GM21423 (cell line): ENCODE measurements at regions not wholly inside any gene's neighbourhood (a gene's known extent, or its start where the extent isn't known, plus 50 kb on each side); places are given as distances from the start of the nearest gene placed in this dataset.

ENCODE experiments used
- ATAC-seq: cut with Tn5 transposase; IDR thresholded peaks from one replicate; pipeline ENCODE4 v1.9.1; 2021; ENCODE audit warnings: mild to moderate bottlenecking, moderate library complexity; ENCODE audit not compliant: unreplicated experiment

DNA sequence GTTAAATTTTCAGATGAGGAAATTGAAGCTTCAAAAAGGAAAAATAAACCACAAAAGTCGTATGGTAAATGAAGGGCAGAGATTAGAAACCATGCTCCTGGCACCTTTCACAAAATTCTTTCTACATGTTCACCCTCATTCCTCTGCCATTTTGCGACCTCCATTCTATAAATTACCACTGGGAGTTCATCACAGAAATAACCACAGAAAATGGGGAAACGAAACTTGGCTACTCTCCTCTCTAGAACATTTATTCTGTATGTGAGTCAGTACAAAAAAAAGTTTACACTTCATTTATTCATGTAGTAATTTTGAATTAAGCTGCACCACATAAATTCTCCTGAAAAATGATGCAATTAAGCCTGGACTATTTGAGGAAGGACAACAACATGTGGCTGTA lies 320.9 kb upstream of the C1orf87 start:
- ATAC-seq: no peak

DNA sequence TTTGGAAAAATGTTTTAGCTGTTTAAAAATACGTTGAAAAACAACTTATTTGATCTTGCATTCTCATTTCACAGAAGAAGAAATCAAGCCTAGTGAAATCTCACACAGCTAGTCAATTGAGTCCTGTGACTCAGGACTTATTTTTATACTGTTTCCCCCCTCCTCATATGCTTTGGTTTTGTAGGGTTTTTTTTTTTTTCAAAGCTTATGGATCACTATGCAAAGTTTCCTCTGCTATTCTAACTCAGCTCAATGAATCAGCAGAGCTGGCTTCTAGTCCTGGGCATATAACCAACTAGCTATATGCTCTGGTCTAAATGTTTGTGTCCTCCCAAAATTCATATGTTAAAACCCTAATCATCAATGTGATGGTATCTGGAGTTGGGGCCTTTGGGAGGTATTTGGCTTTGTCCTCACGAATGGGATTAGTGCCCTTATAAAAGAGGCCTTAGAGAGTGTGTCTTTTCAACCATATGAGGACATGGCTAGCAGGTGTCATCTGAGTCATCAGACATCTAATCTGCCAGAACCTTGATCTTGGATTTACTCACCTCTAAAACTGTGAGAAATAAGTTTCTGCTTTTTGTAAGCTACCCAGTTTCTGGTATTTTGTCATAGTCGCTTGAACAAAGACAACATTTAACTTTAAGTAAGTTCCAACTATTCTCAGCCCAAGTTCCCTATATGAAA lies 317.2 kb upstream of the C1orf87 start:
- ATAC-seq: peak; percentile 55

DNA sequence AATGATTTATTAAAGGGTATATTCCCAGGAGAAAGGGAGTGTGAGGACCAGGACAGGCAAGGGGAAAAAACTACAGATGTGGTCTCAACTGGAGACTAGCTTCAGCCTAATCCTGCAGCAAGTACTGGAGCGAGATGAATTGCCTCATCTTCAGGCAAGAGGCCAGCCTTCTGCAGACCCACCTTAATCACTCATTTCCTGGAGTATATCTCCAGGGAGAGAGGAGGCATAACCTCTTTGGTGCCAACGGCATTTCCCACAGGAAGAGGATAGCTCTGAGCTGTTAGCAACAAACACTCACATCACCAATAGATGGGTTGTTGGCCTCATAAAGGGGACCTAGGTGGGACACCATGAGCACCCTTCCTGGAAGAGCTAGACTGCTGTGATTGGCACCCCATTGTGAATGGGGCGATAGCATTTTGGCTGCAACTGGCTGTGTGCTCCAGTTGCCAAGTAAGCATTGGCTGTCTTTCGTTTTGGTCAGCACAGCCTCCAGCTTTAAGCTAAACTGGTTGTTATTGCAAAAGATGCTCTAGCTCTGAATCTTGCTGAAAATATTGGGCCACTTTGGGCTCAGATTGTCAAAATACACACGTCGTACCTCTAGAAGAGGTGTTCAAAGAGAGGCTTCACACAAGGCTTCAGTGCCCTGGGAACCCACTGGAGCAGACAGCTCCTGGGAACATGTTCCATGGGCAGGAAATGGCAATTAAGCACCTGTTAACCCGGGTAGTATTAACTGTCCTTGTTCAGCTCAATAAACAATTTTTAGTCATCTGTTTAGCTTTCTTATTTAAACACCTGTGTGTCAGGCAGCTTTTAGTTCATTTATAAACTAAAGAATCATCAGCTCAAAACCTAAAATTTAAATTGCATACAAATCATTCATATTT lies 314.8 kb upstream of the C1orf87 start:
- no peak for ATAC-seq

DNA sequence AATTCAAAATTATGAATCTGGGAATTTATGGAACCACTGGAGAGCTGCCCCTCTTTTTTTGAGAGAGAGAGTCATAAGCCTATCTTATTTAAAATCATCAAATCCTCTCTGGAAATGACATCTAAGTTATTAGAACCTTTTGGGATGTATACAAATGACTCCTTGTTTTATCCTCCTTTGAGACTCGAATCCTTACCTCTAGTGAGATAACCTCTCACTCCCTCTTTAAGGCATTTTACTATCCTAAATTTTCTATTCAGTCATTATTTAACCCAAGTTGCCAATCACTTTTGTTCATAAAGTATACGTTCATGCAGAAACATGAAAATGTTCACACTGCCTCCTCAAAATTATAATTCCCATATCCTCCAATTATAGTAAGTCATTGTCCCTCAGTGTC lies 313.6 kb upstream of the C1orf87 start:
- ATAC-seq: no peak

DNA sequence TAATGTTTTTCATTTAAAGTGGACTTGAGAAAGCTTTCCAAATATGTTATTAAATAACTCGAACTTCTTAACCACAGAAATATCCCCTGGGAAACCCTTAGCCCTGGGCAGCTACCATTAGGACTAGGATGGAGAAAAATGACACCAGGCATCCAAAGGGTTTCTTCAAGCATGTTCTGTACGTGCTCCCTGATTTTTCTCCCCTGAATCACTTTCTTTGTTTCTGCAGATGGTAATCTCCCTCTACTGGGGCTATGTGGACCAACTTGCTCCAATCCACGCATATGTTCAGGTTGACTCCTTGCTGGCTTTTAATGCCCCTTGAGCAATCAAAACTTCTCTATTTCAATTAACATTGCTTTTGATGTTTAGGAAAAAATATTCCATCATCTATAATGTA lies 312.7 kb upstream of the C1orf87 start:
- ATAC-seq: no peak

DNA sequence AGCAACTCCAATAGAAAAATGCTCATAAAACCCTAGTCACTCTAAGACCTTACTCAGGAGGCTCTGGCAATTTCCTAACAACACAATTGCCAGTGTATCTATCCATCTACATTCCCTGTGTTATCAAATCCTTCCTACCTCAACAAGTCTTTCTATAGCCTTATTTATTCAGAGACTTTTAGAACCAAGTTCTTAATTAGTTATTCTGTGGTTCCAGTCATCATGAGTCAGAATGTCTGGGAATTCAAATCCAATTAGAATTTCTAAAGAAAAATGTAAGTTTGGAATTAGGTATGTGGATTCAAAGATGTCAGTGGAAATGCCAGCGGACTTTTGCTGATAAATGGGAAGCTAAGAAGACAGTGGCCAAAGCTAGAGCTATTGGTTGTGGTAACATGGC lies 302.6 kb upstream of the C1orf87 start:
- no peak for ATAC-seq

DNA sequence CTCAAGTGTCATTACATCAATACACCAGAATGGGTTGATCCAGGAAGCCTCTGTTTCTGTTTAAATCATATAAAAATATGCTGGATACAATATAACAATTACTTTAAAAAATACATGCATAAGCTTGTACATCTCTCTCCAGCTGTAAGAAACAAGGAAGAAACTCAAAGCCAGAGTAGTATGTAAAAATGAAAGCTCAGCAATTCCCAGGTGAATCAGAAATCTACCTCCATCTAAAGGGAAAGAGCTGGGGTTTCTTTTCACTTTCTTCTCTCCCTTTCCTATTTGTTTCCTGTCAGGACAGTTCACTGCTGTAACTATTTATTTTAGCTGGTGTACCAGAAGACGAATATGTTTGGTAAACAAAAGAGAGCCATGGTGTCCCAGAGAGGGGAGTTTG lies 301.0 kb upstream of the C1orf87 start:
- no peak for ATAC-seq

DNA sequence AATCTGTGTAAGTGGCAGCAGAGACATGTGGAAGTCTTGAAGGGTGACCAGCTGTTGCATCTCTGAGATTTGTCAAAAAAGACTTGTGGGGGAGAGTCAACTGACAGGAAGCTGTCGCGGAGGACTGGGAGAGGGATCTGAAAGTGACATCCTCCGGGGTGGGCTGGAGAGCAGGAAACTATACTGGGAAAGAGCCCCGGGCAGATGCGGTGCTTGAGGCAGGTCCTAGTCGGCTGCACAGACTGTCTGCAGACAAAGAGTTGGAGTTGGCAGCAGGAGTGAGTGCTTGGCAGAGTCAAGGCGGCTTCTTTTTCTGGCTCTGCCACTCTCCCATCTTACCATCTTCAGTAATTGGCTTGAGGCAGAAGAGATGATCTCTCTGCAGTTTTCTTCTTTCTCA lies 294.0 kb upstream of the C1orf87 start:
- no peak for ATAC-seq

DNA sequence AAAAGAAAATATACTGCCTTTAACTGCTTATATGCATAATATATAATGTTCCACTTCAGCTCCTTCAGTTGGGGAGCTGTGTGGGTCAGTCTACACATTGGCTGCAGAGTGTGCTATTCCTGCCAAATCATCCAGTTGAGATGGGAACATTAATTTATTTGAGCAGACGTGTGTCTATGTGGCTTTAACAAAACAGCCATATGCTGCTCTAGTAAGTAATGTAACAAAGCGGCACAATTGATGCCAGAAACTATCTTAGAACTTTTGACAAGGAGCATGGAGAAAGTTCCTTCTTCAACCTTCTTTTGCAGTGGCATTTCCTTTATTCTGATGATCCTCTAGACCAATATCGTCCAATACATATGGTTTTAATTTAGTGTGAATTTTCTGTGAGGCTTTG lies 285.9 kb upstream of the C1orf87 start:
- ATAC-seq: no peak

DNA sequence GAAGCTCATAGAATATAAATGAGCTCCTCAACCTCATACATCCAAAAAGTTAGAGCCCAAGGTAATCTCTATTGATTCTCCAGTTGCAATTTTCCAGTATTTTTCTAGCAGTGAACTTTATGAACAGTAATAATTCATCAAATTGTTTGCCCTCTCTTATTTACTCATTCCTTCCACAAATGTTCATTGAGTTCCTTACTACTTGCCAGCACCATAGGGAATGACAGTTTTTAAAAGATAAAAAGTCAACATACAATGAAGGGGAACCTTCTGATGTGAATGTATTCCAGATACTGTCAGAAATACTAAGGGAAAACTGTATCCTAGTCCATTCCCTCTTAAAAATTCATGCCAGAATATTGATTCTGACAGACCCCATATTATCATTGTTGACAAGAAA lies 277.0 kb upstream of the C1orf87 start:
- ATAC-seq: no peak

DNA sequence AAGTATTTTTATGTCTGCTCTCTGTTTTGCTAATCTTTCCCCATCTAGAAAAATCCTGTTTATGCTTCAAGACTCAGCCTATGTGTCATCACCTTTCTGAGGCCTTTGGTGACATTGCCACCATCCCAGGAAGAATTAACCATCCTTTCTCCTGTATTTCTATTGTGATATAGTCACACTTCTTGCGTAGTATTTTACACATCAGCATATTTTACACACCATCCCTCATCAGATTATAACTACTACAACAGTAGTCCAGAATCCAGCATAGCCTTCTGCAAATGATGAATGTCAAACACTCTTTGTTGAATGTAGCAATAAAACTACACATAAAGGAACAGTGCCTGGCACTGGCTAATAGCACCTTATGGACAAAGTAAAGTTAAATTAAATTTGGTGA lies 275.3 kb upstream of the C1orf87 start:
- no peak for ATAC-seq

DNA sequence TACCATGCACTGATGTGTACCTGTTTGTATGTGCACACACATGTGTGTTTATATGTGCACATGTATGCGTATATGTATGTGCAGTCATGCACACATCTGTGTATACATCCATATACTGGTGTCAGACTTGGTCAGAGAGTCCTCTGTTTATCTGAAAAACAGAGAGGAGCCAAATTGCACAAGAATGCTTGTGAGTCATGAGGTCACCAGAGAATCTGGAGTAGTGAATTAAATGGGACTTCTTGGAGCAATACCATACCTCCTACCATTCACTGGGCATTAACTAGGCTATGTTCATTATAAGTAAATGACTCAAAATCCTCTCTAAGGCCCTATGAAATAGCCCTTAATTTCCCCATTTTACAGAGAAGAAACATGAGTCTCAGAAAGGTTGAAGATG lies 272.1 kb upstream of the C1orf87 start:
- no peak for ATAC-seq

DNA sequence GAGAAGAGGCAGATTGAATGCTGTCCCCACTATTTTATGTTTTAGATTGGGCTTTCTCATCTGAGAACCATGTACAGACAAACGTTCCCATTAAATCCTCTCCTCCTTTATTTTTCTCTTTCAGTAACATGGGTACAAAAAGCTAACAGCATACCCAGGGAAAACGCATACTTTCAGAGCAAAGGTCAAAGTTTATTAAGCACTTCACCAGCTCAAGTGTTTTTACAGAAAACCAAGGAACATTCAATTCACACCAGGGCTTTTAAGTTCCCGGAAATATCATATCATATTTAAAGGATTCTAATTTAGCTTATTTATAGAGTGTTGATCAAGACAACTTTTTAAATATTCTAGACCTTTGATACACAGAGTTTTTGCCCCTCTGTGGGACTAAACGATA lies 271.5 kb upstream of the C1orf87 start:
- no peak for ATAC-seq

DNA sequence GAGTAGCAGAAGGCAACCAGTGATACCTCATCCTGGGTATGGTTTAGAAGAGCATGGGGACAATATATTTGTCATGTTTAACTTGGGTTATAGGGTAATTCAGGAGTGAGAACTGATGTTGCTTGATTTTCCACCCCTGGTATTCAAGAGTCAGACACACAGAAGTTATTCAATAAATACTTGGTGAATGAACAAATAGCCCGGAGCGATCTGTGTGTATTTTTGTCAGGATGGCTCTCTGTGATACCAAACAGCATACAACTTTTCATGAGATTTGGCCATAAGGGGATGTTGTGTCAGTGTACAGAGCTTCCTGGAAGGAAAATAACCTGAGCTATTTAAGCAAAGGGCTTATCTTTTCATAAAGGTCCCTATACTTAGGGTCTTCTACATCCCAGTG lies 270.2 kb upstream of the C1orf87 start:
- no peak for ATAC-seq

DNA sequence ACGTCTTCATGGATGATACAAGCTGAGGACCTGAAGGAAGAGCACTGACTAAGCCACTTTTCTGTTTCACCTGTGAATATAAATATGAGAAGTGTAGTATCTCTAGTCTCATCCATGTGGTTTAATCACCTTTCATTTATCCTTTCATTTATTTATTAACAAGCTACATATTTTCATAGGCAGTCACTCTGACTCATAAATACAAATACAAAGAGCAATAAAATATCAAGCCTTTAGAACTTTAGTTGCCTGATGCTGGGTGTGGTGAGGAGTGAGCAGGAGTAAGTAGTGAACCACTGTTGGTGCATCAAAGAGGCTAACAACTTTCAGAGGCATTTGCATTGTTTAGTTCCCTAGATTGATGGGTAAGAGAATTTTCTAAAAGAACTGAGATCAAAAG lies 269.0 kb upstream of the C1orf87 start:
- ATAC-seq: no peak

DNA sequence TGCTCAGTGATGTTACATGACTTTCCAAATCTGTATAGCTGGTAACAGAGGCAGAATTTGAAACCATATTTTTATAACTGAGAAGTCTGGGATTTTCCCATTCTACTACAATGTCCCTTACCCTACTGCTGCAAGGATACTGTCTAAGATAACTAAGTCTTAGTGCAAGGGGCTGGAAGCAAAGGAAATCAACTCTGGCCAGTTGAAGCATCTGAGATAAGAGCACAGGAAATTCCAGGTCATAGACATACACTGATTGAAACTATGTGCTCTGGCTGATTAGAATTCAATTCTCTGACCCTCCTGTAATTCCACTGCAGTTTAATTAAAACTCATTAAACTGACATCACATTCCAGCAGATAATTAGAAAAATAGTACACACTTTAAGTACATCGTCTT lies 267.7 kb upstream of the C1orf87 start:
- no peak for ATAC-seq

DNA sequence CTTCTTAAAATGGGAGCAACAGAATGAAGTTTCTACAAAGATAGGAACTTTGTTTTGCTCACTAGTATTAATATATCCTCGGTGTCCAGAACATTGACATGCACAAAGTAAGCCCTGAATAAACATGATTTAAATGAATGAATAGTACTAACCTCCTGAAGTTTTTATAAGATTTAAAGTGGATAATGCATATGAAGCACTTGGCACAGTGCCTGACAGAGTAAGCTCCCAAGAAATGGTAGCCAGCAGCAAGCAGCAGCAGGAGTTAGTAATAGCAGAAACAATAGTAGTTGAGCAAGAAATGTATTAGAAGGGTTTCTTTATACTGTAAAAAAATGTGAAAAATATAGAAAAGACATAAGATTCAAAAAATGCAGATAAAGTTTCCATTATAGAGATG lies 258.1 kb upstream of the C1orf87 start:
- no peak for ATAC-seq

DNA sequence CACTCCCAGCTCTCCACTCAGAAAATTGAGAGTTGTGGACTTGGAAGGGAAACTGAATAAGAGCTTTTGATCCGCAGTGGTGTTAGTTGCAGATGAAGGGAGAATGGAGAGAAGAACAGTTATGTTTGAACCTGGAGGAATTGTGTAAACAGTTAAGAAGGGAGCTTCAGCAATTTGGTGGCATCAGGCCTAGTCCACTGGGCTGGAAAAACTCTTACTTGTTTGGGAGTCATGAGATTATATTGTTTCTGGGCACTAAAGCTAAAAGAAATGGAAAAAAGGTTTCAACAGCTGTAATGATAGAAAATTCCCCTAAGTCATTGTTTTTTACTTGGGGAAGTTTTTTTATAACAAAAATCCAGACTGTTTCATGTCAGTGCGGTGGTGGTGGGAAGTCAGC lies 256.1 kb upstream of the C1orf87 start:
- ATAC-seq: no peak

DNA sequence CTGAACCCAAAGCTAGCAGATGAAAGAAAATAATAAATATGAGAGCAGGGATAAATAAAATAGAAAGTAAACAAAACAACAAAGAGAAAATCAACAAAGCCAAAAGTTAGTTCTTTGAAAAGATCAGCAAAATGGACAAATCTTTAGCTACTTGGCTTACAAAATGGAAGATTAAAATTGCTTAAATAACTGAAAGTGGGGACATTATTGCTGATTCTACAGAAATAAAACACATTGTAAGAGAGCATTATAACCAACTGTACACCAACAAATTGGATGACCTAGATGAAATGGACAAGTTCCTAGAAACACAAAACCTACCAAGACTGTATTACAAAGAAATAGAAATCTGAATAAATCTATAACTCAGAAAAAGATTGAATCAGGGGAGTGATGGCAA lies 238.3 kb upstream of the C1orf87 start:
- ATAC-seq: no peak

DNA sequence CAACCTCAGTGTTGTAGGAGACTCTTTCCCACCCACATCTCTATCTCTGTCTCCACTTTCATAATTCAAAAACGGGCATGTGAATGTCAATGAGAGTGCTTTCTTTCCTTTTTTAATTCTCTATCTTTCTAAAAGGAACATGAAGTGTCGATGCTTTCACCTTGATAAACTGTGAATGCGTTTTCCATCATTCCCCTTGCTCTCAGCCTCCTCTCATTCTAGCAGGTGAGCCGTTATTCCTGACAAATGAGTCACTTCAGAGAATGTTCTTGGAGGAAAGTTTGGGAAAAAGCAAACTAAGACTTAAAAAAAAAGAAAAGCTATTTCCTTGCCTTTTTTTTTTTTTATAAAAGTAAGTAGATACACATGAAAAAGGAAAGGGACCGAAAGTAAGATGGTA lies 226.0 kb upstream of the C1orf87 start:
- no peak for ATAC-seq

DNA sequence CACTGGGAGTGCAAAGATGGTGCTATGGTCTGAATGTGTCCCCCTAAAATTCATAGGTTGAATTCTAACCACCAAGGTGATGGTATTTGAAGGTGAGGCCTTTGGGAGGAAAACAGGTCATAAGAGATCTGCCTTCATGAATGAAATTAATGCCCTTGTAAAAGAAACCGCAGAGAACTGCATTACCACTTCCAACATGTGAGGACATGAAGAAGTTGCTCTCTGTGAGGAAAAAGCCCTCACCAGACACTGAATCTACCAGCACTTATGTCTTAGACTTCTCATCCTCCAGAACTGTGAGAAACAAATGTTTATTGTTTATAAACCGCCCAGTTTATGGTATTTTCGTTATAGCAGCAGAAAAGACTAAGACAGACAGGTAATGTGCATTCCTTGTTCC lies 224.7 kb upstream of the C1orf87 start:
- no peak for ATAC-seq

DNA sequence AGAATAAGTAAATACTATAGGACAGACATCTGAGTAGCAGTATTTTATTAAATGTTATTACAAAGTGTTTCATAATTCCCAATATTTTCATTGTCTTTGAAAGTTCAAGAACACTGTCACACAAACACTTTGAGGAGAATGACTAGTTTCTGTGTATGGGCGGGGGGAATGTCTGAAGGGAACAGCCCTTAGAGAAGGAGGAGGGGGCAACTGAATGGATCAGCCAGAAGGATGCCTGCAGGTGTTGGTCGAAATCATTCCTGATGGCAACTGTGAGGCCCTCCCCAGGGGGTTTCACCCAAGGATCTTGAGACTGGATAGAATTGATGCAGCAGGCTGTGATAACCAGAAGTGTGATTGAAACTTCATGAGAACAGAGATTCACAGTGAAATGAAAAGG lies 223.2 kb upstream of the C1orf87 start:
- ATAC-seq: no peak

DNA sequence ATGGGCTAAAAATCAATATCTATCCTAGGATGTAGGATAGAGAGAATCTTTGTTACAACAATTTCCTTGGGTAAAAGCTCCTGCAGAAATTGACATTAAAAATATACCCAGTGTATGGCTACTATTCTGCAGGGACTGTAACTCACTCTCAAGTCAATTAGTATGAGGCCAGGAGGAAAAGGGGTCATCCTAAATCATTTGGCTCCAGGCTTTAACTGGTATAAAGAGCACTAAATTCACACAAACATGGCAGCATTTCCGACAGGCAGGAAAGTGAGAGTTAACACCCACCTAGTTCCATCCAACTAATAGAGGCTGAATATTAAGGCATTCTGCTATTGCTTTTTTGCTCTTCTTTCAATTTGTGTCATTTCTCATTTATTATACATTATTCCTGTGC lies 218.6 kb upstream of the C1orf87 start:
- ATAC-seq: no peak
